ENCODE measurements at regions not wholly inside any gene's neighbourhood (a gene's known extent, or its start where the extent isn't known, plus 50 kb on each side); places are given as distances from the start of the nearest gene placed in this dataset.

- TF ChIP-seq, protein P1, sequence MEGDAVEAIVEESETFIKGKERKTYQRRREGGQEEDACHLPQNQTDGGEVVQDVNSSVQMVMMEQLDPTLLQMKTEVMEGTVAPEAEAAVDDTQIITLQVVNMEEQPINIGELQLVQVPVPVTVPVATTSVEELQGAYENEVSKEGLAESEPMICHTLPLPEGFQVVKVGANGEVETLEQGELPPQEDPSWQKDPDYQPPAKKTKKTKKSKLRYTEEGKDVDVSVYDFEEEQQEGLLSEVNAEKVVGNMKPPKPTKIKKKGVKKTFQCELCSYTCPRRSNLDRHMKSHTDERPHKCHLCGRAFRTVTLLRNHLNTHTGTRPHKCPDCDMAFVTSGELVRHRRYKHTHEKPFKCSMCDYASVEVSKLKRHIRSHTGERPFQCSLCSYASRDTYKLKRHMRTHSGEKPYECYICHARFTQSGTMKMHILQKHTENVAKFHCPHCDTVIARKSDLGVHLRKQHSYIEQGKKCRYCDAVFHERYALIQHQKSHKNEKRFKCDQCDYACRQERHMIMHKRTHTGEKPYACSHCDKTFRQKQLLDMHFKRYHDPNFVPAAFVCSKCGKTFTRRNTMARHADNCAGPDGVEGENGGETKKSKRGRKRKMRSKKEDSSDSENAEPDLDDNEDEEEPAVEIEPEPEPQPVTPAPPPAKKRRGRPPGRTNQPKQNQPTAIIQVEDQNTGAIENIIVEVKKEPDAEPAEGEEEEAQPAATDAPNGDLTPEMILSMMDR (IDR thresholded peaks at IDR 0.05; ENCODE audit: low read depth, low read length, poor library complexity, severe bottlenecking) = no peak
- TF ChIP-seq EZH2phosphoT487 (IDR thresholded peaks at IDR 0.05; ENCODE audit: borderline replicate concordance, low read length) = no peak
Measured at GRCh38 chr3:191761906-191762305, 300.9 kb downstream of the PYDC2 start.

Data from DOHH2 (cell line).